GM20000 (cell line): ENCODE measurements at regions not wholly inside any gene's neighbourhood (a gene's known extent, or its start where the extent isn't known, plus 50 kb on each side); places are given as distances from the start of the nearest gene placed in this dataset.

Experiments
- DNase-seq: peaks from one replicate; pipeline ENCODE4 v3.0.0; 2012; ENCODE audit warnings: low spot score
- TF ChIP-seq, protein P1 (sequence below): IDR thresholded peaks from 2 replicates; pipeline ENCODE4 v1.5.1; 2012; ENCODE audit warnings: mild to moderate bottlenecking, control low read depth; ENCODE audit errors: extremely low read depth, missing control alignments

DNA sequence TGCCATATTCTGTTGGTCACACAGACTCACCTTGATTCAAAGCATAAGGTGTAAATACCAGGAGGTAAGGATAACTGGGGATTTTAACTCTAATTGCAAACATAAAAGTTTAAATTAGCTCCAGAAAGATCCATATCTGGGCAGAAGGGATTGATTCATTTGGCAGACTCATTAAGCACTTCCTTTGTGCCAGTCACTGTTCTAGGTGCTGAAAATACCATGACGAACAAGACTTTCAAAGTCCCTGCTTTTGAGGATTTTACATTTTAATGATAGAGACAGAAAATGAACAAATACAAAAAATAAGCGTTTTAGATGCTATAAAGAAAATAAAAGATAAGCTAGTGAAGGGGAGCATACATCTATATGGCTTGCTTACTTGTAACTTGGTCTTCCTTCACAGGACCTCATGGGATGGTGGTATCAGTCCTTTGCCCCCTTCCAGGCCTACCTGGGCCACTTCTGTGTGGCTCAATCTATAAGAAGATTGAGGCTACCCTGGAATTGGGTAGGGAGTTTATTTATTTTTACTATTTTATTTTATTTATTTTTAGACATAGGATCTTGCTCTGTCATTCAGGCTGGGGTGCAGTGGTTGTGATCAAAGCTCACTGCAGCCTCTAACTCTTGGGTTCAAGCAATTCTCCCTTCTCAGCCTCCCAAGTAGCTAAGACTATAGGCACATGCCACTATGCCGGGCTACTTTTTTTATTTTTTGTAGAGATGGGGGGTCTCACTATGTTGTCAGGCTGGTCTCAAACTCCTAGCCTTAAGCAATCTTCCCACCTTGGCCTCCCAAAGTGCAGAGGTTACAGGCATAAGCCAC is 212.8 kb downstream of the MYCN start:
- no peak for DNase-seq
- TF ChIP-seq, protein P1, sequence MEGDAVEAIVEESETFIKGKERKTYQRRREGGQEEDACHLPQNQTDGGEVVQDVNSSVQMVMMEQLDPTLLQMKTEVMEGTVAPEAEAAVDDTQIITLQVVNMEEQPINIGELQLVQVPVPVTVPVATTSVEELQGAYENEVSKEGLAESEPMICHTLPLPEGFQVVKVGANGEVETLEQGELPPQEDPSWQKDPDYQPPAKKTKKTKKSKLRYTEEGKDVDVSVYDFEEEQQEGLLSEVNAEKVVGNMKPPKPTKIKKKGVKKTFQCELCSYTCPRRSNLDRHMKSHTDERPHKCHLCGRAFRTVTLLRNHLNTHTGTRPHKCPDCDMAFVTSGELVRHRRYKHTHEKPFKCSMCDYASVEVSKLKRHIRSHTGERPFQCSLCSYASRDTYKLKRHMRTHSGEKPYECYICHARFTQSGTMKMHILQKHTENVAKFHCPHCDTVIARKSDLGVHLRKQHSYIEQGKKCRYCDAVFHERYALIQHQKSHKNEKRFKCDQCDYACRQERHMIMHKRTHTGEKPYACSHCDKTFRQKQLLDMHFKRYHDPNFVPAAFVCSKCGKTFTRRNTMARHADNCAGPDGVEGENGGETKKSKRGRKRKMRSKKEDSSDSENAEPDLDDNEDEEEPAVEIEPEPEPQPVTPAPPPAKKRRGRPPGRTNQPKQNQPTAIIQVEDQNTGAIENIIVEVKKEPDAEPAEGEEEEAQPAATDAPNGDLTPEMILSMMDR = no peak

DNA sequence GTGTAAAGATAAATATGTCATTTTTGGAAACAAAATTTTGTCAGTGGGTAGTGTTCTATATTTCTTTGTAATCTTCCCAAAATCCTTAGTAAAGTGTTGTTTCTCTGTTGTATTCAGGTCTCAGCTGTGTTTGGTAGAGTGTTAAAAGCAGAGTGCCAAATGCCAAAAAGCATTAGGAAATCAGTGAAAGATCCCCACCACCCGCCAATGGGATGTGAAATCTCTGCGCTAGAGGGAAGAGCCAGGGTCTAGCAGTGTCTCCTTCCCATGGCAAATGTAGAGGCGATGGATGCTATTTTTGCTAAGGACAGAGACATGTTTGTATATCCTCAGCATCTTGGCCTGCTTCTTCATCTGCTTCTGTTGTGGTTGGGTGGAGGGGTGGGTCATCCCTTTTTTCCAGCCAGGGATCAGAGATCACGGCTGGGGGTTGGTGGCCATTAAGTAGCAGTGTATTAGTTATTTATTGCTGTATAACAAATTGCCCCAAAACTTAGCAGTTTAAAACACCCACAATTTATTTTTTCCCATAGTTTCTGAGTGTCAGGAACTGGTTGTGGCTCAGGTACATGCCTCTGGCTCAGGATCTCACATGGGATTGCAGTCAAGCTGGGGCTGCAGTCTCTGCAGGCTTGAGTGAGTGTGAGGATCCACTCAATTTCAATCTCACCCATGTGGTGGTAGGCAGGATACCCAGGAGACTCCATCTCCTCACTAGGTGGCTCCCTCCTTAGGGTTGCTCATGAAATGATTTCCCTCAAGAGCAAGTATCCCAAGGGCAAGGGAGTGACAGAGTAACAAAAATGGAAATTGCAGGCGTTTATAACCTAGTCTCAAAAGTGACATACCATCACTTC is 211.9 kb downstream of the MYCN start:
- DNase-seq = no peak
- TF ChIP-seq, protein P1 = no peak

GRCh38 chr2:16151651-16152050 is 211.3 kb downstream of the MYCN start:
- no peak for DNase-seq
- TF ChIP-seq, protein P1 = no peak

DNA sequence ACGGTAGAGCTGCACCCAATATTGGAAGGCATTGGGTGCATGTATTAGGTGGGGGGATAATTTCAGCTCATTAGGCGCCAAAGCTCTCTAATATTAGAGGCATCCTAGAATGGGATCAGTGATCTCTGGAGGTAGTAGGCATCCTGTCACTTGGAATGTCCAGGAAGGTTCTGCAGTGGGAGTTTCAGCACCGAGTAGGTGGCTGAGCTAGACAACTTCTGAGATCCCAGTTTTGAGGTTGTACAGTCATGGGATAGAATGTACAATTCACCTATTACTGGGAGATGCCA is 210.9 kb downstream of the MYCN start:
- no peak for DNase-seq
- TF ChIP-seq, protein P1 = no peak

DNA sequence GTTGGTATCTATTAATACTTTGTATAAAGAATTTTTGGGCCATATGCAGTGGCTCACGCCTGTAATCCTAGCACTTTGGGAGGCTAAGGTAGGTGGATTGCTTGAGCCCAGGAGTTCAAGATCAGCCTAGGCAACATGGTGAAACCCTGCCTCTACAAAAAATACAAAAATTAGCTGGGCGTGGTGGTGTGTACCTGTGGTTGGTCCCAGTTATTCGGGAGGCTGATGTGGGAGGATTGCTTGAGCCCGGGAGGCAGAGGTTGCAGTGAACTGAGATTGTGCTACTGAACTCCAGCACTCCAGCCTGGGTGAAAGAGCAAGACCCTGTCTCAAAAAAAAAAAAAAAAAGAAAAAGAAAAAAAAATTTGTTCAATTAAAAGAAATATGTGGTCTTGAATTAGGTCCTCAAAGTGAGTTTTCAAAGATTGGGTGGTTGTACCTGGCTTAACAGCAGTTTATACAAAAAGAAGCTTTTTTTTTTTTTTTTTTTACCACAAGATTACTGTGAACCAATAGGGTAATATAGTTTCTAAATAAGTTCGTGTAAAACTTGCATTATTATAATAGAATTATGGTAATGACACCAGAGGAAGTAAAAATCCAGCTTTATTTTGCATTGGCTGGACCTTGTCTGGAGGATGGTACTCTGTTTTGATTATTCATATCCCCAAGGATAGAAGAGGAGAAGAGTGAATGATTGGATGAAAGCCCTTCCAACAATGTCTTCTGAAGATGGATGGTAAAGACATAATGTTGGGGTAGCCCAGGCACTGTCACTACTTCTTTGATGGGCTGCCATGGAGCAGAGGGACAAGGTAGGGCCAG is 210.3 kb downstream of the MYCN start:
- TF ChIP-seq, protein P1 = no peak
- DNase-seq = no peak

DNA sequence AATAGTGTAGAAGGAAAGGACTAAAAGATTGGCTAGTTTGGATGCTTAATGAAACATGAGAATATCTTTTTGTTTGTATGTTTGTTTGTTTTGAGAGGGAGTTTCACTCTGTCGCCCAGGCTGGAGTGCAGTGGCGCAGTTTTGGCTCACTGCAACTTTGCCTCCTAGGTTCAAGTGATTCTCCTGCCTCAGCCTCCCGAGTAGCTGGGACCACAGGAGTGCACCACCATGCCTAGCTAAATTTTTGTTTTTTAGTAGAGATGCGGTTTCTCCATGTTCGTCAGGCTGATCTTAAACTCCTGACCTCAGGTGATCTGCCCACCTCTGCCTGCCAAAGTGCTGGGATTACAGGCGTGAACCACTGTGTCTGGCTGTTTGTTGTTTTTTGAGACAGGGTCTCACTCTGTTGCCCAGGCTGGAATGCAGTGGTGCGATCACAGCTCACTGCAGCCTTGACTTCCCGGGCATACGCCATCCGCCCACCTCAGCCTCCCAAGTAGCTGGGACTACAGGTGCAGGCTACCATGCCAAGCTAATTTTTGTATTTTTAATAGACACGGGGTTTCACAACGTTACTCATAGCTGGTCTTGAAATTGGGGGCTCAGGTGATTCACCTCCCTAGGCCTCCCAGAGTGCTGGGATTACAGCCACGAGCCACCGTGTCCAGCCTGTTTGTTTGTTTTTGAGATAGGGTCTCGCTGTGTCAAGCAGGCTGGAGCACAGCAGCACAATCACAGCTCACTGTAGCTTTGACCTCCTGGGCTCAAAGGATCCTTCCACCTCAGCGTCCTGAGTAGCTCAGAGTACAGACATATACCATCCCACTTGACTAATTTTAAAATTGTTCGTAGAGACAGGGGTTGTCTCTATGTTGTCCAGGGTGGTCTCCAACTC is 209.2 kb downstream of the MYCN start:
- no peak for DNase-seq

More for the DNA sequence above, 209.2 kb downstream of the MYCN start:
- TF ChIP-seq, protein P1 = no peak
